Spleen (tissue), 11 donors: ENCODE measurements at regions not wholly inside any gene's neighbourhood (a gene's known extent, or its start where the extent isn't known, plus 50 kb on each side); places are given as distances from the start of the nearest gene placed in this dataset.

Experiments used
- DNase-seq: peaks from one replicate; pipeline ENCODE4 v3.0.0-alpha.2; 2020
- H3K27ac ChIP-seq, 8 donors: fragments of 200-600 bp; sonication (generic) in 7 of 8; 1 replicate in 4 of 8; 2 replicates in 4 of 8; pipeline versions ENCODE4 v1.5.0 to v1.8.0; 2016 to 2021; ENCODE audit warnings: inconsistent platforms in 4 of 8, mild to moderate bottlenecking in 4 of 8, moderate library complexity in 1 of 8
- H3K27me3 ChIP-seq, 7 donors: fragments of 200-600 bp; sonication (generic) in 6 of 7; replicated peaks in 1 of 7; 1 replicate in 4 of 7; 2 replicates in 3 of 7; pipeline versions ENCODE4 v1.5.0 to v1.8.0; 2016 to 2021; ENCODE audit warnings: inconsistent platforms in 3 of 7, mild to moderate bottlenecking in 1 of 7
- H3K36me3 ChIP-seq, 6 donors: fragments of 200-600 bp; sonication (generic) in 5 of 6; 1 replicate in 4 of 6; 2 replicates in 2 of 6; pipeline versions ENCODE4 v1.5.0 to v1.8.0; 2016 to 2021; ENCODE audit warnings: inconsistent platforms in 2 of 6
- H3K4me1 ChIP-seq, 6 donors: fragments of 200-600 bp; sonication (generic) in 5 of 6; 1 replicate in 3 of 6; 2 replicates in 3 of 6; pipeline versions ENCODE4 v1.5.0 to v1.8.0; 2016 to 2021; ENCODE audit warnings: inconsistent platforms in 3 of 6
- H3K4me3 ChIP-seq, 8 donors: fragments of 200-600 bp; sonication (generic) in 7 of 8; 1 replicate in 4 of 8; 2 replicates in 4 of 8; pipeline versions ENCODE4 v1.5.0 to v1.8.0; 2016 to 2021; ENCODE audit warnings: inconsistent platforms in 4 of 8, mild to moderate bottlenecking in 4 of 8, moderate library complexity in 2 of 8
- H3K9me3 ChIP-seq, 8 donors: fragments of 200-600 bp; sonication (generic) in 7 of 8; 1 replicate in 4 of 8; 2 replicates in 4 of 8; pipeline versions ENCODE4 v1.5.0 to v1.8.0; 2016 to 2021; ENCODE audit warnings: inconsistent platforms in 4 of 8
- POLR2A ChIP-seq, 3 donors: fragments of 450-650 bp; IDR thresholded peaks; one replicate each; pipeline ENCODE4 v1.5.1; 2017; ENCODE audit warnings: antibody characterized with exemption in 3 of 3, mild to moderate bottlenecking in 1 of 3
- POLR2AphosphoS5 ChIP-seq, 3 donors: sonication (generic); formaldehyde crosslinking; IDR thresholded peaks; one replicate each; pipeline ENCODE4 v1.5.1; 2017; ENCODE audit warnings: antibody characterized with exemption in 3 of 3
- WGBS, 5 donors: extraction: QIAGEN DNeasy Blood & Tissue Kit in 3 of 5; methylation state at CpG; one replicate each; pipeline versions ENCODE4 v1.1.5 to v1.1.7; 2013 to 2018; 5-methylcytosine and 5-hydroxymethylcytosine counted together
- intact Hi-C: fragments of 100-400 bp; cut with DNase I; formaldehyde crosslinking; loops from one replicate; pipeline ENCODE4 v1.15.0; 2023; ENCODE audit warnings: low total_unique reads
- TF ChIP-seq, protein P1 (sequence below), 11 experiments: fragments of 200-600 bp in 7 of 11; fragments of 450-650 bp in 4 of 11; sonication (generic) in 4 of 11; IDR thresholded peaks in 8 of 11; conservative IDR thresholded peaks in 3 of 11; 1 replicate in 7 of 11; 2 replicates in 4 of 11; pipeline versions ENCODE4 v1.4.0 to v1.8.0; 2016 to 2021; ENCODE audit warnings: antibody characterized with exemption in 11 of 11, inconsistent platforms in 4 of 11, mild to moderate bottlenecking in 1 of 11
- donor health status: healthy with polysubstance abuse.
- donor health status: DM: no; HTN: no; CAD: no; lungs with moderate emphysema.
- donor health status: DM: no; HTN: no; CAD: no.
- donor health status: Bipolar disorder and iron deficiency.
- donor health status: healthy.
- donor health status: DM: no; HTN: no; CAD: no.
- donor health status: DM: yes; HTN: yes; CAD: no.

DNA sequence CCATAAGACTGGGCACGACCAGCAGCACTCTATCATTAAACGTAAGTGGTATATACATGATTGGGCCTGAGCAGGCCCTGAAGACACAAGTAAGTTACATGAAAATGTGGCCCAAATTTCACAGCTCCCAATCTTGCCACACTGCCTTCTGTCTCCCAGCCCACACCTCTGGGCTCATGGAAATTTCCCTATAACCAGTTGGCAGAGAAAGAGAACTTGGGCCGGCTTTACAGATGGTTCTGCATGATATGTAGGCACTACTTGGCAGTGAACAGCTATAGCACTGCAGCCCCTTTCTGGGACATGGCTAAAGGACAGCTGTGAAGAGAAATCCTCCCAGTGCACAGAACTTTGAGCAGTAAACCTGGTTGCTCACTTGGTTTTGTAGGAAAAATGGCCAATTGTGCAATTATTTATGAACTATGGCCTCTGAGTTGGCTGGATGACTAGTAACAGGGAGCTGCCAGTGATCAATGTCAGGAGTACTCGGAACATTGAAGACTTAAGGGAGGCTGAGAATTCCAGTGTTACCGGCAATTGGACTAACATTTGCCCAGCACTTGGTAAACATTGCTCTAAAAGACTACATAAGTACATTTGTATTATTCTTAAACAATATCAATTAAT is 1006.6 kb upstream of the LRRN3 start:
- DNase-seq, result no peak
- no peak overlapping the region for H3K27ac ChIP-seq

DNA sequence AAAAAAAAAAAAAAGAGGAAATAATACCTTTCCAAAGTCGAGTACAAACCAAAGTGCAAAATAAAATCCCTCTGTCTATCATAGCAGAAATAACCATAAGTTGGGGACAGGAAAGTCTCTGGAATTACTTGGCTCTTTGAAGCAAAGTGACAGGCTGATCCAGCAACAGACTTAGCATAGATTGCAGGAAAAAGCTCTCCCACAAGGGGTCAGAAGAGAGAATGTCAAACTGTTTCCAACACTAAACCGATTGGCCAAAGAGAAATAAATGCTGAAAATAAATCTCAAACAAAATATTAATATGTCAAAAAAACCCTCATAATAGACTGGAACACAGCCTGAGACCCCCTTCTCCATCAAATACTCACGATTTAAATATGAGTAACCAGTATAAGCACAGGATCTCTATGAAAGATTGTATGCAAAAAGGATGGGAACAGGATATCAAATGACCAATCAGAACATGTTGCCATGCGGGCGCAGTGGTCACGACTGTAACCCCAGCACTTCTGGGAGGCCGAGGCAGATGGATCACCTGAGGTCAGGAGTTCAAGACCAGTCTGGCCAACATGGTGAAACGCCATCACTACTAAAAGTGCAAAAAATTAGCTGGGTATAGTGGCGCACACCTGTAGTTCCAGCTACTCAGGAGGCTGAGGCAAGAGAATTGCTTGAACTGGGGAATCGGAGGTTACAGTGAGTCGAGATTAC is 1000.7 kb upstream of the LRRN3 start:
- DNase-seq, result peak; percentile 68
- Histone ChIP-seq H3K27ac (no peak overlapping the region), H3K36me3 (no peaks in the 10 kb centered on the region), H3K4me3 (no peak overlapping the region), H3K9me3 (no peaks in the 10 kb centered on the region), H3K27me3 (no peaks in the 10 kb centered on the region), H3K4me1 (no peaks in the 10 kb centered on the region)
- TF ChIP-seq POLR2AphosphoS5 (IDR thresholded peaks at IDR 0.05), result no peak
- no peak for TF ChIP-seq POLR2A (IDR thresholded peaks at IDR 0.05)
- TF ChIP-seq, protein P1, sequence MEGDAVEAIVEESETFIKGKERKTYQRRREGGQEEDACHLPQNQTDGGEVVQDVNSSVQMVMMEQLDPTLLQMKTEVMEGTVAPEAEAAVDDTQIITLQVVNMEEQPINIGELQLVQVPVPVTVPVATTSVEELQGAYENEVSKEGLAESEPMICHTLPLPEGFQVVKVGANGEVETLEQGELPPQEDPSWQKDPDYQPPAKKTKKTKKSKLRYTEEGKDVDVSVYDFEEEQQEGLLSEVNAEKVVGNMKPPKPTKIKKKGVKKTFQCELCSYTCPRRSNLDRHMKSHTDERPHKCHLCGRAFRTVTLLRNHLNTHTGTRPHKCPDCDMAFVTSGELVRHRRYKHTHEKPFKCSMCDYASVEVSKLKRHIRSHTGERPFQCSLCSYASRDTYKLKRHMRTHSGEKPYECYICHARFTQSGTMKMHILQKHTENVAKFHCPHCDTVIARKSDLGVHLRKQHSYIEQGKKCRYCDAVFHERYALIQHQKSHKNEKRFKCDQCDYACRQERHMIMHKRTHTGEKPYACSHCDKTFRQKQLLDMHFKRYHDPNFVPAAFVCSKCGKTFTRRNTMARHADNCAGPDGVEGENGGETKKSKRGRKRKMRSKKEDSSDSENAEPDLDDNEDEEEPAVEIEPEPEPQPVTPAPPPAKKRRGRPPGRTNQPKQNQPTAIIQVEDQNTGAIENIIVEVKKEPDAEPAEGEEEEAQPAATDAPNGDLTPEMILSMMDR (IDR thresholded peaks at IDR 0.05 in 8 of 11, conservative IDR thresholded peaks at IDR 0.05 in 3 of 11), result peak in 3 of 11 experiments; percentile 21 to 31 (median 23)
- intact Hi-C loops, result no loop called here
- WGBS, 5 donors, result 77 to 82% (median 79%) methylated on average over 11 of the region's 11 CpGs

More for the DNA sequence above, 1006.6 kb upstream of the LRRN3 start:
- intact Hi-C loops, result no loop called here
- no peak overlapping the region for H3K4me3 ChIP-seq
- WGBS, 5 donors, result 79 to 90% (median 86%) methylated on average over 5 of the region's 5 CpGs
- H3K4me1 ChIP-seq, result no peaks in the 10 kb centered on the region
- no peaks in the 10 kb centered on the region for H3K36me3 ChIP-seq
- no peaks in the 10 kb centered on the region for H3K9me3 ChIP-seq
- H3K27me3 ChIP-seq, result no peaks in the 10 kb centered on the region
- TF ChIP-seq, protein P1 (IDR thresholded peaks at IDR 0.05 in 8 of 11, conservative IDR thresholded peaks at IDR 0.05 in 3 of 11), result no peak
- TF ChIP-seq POLR2AphosphoS5 (IDR thresholded peaks at IDR 0.05) (no peak), POLR2A (IDR thresholded peaks at IDR 0.05) (no peak)

DNA sequence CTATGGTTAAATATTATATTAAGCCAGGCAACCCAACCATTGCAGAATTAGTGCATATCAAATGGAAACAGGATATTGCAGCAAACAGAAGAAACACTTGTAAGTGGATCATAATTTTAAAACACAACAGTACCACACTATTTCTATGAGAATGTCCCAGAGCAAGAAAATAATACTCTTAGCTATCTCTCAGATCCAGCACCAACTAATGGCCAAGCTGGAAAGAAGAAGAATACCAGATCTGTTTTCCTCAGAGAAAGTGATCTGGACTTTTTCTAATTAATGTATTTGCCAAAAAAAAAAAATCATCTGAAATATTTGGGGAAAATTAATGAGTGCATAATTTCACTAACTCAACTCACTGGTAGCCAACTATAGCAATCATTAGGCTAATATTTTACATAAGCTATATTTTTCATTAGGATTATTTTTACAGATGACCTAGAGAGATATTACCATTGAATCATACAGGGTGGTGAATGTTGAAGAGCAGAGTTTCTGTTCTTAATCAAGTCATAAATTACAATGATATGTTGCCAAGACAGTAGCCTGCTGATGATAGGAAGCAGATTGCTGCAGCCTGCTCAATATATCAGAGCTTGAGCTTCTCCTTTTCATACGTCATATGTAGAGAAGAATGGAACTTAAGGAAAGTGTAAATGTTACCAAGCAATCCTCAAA is 995.4 kb upstream of the LRRN3 start:
- no peak for TF ChIP-seq POLR2AphosphoS5 (IDR thresholded peaks at IDR 0.05)
- TF ChIP-seq, protein P1 (IDR thresholded peaks at IDR 0.05 in 8 of 11, conservative IDR thresholded peaks at IDR 0.05 in 3 of 11), result no peak
- no peak for TF ChIP-seq POLR2A (IDR thresholded peaks at IDR 0.05)
- no peaks in the 10 kb centered on the region for H3K36me3 ChIP-seq
- WGBS, 5 donors, result 34 to 49% (median 39%) methylated on average over 1 of the region's 1 CpG
- H3K4me3 ChIP-seq, result no peak overlapping the region
- H3K27ac ChIP-seq, result no peak overlapping the region
- intact Hi-C loops, result no loop called here
- no peak for DNase-seq
- peaks cover 0 to 21% (median 5%) of the 10 kb centered on the region in 8 donors for H3K9me3 ChIP-seq
- H3K27me3 ChIP-seq, result no peaks in the 10 kb centered on the region
- H3K4me1 ChIP-seq, result no peaks in the 10 kb centered on the region

DNA sequence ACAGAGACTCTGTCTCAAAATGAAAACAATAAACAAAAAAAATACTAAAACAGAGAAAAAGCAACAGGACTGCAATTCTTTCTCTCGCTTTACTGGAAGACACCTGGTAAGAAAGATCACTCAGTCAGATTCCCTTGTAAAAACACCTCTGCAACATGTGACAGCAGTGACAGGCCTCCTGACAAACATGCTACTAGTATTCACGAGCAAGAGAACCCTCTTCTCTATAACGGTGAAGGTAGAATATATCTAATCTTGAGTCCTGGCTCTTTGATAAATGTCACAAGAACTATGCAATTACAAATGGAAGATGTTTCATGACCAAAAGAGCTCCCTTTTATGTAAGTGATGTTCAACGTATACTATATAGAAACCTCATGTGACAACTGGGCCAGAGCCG is 986.7 kb upstream of the LRRN3 start:
- no peaks in the 10 kb centered on the region for H3K36me3 ChIP-seq
- intact Hi-C loops, result no loop called here
- peaks cover 0 to 10% (median 0%) of the 10 kb centered on the region in 8 donors for H3K9me3 ChIP-seq
- TF ChIP-seq, protein P1 (IDR thresholded peaks at IDR 0.05 in 8 of 11, conservative IDR thresholded peaks at IDR 0.05 in 3 of 11), result no peak
- no peak for TF ChIP-seq POLR2A (IDR thresholded peaks at IDR 0.05)
- TF ChIP-seq POLR2AphosphoS5 (IDR thresholded peaks at IDR 0.05), result no peak
- DNase-seq, result no peak
- 74 to 92% (median 86%) methylated on average over 5 of the region's 5 CpGs for WGBS, 5 donors
- no peak overlapping the region for H3K27ac ChIP-seq
- no peaks in the 10 kb centered on the region for H3K27me3 ChIP-seq
- no peak overlapping the region for H3K4me3 ChIP-seq
- no peaks in the 10 kb centered on the region for H3K4me1 ChIP-seq
